HEK293T (cell line): ENCODE measurements at regions not wholly inside any gene's neighbourhood (a gene's known extent, or its start where the extent isn't known, plus 50 kb on each side); places are given as distances from the start of the nearest gene placed in this dataset.

Experiments
- CTCF ChIA-PET: fragments of 350-600 bp; formaldehyde crosslinking; extraction: SDS; loops from one replicate; lab custom pipeline; 2021; ENCODE audit warnings: antibody characterized with exemption, inconsistent platforms; lab: Yijun Ruan, JAX
- POLR2A ChIA-PET: fragments of 350-600 bp; formaldehyde crosslinking; extraction: SDS; loops from one replicate; lab custom pipeline; 2020; ENCODE audit warnings: antibody characterized with exemption, inconsistent platforms; lab: Yijun Ruan, JAX
- DNase-seq: peaks from one replicate; pipeline ENCODE4 v3.0.0; 2012; ENCODE audit warnings: mixed read lengths; ENCODE audit errors: extremely low spot score
- ARNT ChIP-seq: fragments of 450-650 bp; IDR thresholded peaks from 2 replicates; pipeline ENCODE4 v1.6.1; 2017; ENCODE audit warnings: mild to moderate bottlenecking
- BHLHE40 ChIP-seq: fragments of 450-650 bp; IDR thresholded peaks from 2 replicates; pipeline ENCODE4 v1.6.1; 2016; ENCODE audit warnings: mild to moderate bottlenecking, moderate library complexity, borderline replicate concordance
- CTBP1 ChIP-seq: fragments of 450-650 bp; IDR thresholded peaks from 2 replicates; pipeline ENCODE4 v1.6.1; 2016; ENCODE audit warnings: borderline replicate concordance
- ELF4 ChIP-seq: fragments of 450-650 bp; IDR thresholded peaks from 2 replicates; pipeline ENCODE4 v1.6.1; 2017; ENCODE audit warnings: antibody characterized with exemption
- FOXA1 ChIP-seq: fragments of 450-650 bp; IDR thresholded peaks from 2 replicates; pipeline ENCODE4 v1.6.1; 2016; ENCODE audit warnings: mild to moderate bottlenecking
- FOXK2 ChIP-seq: fragments of 450-650 bp; IDR thresholded peaks from 2 replicates; pipeline ENCODE4 v1.6.1; 2016; ENCODE audit warnings: mild to moderate bottlenecking
- FOXM1 ChIP-seq: fragments of 450-650 bp; IDR thresholded peaks from 2 replicates; pipeline ENCODE4 v1.6.1; 2017; ENCODE audit warnings: mild to moderate bottlenecking, borderline replicate concordance
- HDGF ChIP-seq: fragments of 450-650 bp; IDR thresholded peaks from 2 replicates; pipeline ENCODE4 v1.6.1; 2017; ENCODE audit warnings: antibody characterized with exemption, borderline replicate concordance
- L3MBTL2 ChIP-seq: fragments of 450-650 bp; conservative IDR thresholded peaks from 2 replicates; pipeline ENCODE4 v1.6.1; 2016; ENCODE audit warnings: mild to moderate bottlenecking
- LEF1 ChIP-seq: fragments of 450-650 bp; IDR thresholded peaks from 2 replicates; pipeline ENCODE4 v1.6.1; 2017; ENCODE audit warnings: mild to moderate bottlenecking, borderline replicate concordance
- NFRKB ChIP-seq: fragments of 450-650 bp; IDR thresholded peaks from 2 replicates; pipeline ENCODE4 v1.6.1; 2016; ENCODE audit warnings: mild to moderate bottlenecking, moderate library complexity
- SP1 ChIP-seq: fragments of 450-650 bp; IDR thresholded peaks from 2 replicates; pipeline ENCODE4 v1.6.1; 2017
- SUZ12 ChIP-seq: fragments of 450-650 bp; IDR thresholded peaks from 2 replicates; pipeline ENCODE4 v1.6.1; 2016; ENCODE audit warnings: mild to moderate bottlenecking
- TARDBP ChIP-seq: fragments of 450-650 bp; IDR thresholded peaks from 2 replicates; pipeline ENCODE4 v1.6.1; 2016
- ZNF384 ChIP-seq: fragments of 450-650 bp; IDR thresholded peaks from 2 replicates; pipeline ENCODE4 v1.6.1; 2016
- TF ChIP-seq, protein P1 (sequence below): fragments of 450-650 bp; IDR thresholded peaks from 2 replicates; pipeline ENCODE4 v1.6.1; 2016

DNA sequence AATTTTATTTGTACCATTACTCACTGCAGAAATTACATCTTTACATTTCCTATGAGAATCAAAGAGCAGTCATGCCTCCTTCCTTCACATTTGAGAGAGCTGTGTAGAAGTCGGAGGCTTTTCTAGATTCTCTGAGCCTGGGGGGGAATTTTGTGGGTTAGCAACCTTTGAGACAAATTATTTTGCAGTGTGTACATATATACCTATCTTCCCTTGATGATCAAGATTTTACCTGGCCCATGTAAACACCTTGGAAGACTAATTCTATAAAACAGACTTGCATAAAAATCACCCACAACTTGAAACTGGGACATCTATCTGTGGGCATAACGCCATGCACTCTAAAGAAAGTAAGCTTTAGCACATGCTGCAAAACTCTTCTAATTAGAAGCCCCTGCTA lies 491.5 kb upstream of the MDFIC2 start:
- ChIA-PET POLR2A (no interaction called here), CTCF (no interaction called here)
- DNase-seq = no peak
- no peak for TF ChIP-seq LEF1
- no peak for TF ChIP-seq BHLHE40
- no peak for TF ChIP-seq SP1
- TF ChIP-seq ELF4 = no peak
- TF ChIP-seq FOXA1 = no peak
- no peak for TF ChIP-seq TARDBP
- TF ChIP-seq, protein P1, sequence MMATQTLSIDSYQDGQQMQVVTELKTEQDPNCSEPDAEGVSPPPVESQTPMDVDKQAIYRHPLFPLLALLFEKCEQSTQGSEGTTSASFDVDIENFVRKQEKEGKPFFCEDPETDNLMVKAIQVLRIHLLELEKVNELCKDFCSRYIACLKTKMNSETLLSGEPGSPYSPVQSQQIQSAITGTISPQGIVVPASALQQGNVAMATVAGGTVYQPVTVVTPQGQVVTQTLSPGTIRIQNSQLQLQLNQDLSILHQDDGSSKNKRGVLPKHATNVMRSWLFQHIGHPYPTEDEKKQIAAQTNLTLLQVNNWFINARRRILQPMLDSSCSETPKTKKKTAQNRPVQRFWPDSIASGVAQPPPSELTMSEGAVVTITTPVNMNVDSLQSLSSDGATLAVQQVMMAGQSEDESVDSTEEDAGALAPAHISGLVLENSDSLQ = no peak
- no peak for TF ChIP-seq CTBP1
- TF ChIP-seq HDGF = no peak
- TF ChIP-seq FOXM1 = no peak
- no peak for TF ChIP-seq NFRKB
- no peak for TF ChIP-seq ARNT
- no peak for TF ChIP-seq SUZ12
- TF ChIP-seq FOXK2 = no peak
- no peak for TF ChIP-seq ZNF384
- TF ChIP-seq L3MBTL2 = no peak

DNA sequence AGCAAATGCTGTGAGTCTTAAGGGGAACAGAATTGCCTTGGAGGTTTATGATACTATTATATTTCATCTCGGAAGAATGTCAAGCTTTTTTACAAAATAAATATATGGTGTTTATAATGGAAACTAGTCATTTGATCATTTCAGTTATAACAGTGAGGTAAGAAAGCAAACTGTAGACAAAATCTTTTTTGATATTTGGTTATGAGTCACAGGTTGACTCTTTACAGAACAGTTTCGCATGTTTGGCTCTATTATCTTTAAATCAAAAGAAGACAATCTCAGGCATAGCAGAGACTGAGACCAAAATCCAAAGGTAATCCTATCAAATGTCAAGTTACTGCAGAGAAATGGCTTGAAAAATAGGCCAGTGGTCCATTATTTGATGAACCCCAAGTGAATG lies 490.9 kb upstream of the MDFIC2 start:
- ChIA-PET CTCF (no interaction called here), POLR2A (no interaction called here)
- TF ChIP-seq FOXK2 (no peak), TARDBP (no peak), SUZ12 (no peak), ZNF384 (no peak), LEF1 (no peak), NFRKB (no peak), SP1 (no peak)
- no peak for DNase-seq

DNA sequence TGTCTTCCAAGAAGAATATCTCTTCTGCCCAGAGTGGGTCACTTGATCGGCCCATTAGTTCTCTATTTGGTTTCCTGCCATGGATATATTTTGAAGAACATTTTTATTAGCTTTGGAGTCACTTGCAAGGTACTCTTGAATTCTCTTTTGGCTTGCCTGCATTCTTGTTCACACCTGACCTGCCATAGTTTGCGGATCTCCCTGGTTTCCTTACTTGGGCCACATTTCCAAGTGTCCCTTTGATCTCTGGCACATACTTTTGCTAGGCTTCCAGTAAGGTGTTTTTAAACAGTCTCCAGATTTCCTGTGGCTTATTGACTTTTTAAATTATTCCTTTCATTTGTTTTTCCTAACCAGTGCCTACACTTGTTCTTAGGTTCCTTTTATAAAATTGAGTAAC lies 488.5 kb upstream of the MDFIC2 start:
- CTCF ChIA-PET = no interaction called here
- TF ChIP-seq NFRKB = no peak
- no peak for TF ChIP-seq FOXM1
- TF ChIP-seq L3MBTL2 = no peak
- no peak for TF ChIP-seq TARDBP
- no peak for TF ChIP-seq LEF1
- TF ChIP-seq, protein P1 = no peak
- no peak for TF ChIP-seq FOXK2
- TF ChIP-seq BHLHE40 = no peak
- TF ChIP-seq SUZ12 = no peak
- TF ChIP-seq ELF4 = no peak
- TF ChIP-seq ARNT = no peak
- no peak for TF ChIP-seq ZNF384
- no peak for TF ChIP-seq SP1
- TF ChIP-seq FOXA1 = no peak
- POLR2A ChIA-PET = no interaction called here
- no peak for DNase-seq

DNA sequence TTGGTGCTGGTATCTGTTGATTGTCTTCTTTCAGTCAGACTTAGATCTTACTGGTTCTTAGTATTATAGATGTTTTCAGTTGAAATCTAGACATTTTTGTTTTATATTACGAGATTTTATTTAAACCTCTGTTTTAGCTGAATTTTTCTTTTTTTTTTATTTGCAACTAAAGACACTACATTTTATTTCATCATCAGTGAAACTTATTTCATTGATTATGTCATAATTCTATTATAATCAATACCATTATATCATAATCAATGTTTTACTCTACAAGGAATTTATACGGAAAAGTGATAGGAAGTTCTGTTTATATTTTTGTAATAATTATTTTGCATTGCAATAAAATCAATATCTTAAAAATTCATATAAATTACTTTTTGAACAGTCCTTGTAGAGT lies 477.4 kb upstream of the MDFIC2 start:
- TF ChIP-seq FOXK2 = no peak
- no peak for TF ChIP-seq ZNF384
- no peak for TF ChIP-seq TARDBP
- no peak for TF ChIP-seq ELF4
- TF ChIP-seq FOXA1 = no peak
- TF ChIP-seq, protein P1 = no peak
- TF ChIP-seq L3MBTL2 = no peak
- no peak for TF ChIP-seq SUZ12
- no peak for TF ChIP-seq SP1
- no peak for TF ChIP-seq BHLHE40
- no peak for TF ChIP-seq CTBP1
- no peak for TF ChIP-seq ARNT
- no peak for TF ChIP-seq FOXM1
- TF ChIP-seq NFRKB = no peak
- ChIA-PET POLR2A (no interaction called here), CTCF (no interaction called here)
- no peak for DNase-seq

DNA sequence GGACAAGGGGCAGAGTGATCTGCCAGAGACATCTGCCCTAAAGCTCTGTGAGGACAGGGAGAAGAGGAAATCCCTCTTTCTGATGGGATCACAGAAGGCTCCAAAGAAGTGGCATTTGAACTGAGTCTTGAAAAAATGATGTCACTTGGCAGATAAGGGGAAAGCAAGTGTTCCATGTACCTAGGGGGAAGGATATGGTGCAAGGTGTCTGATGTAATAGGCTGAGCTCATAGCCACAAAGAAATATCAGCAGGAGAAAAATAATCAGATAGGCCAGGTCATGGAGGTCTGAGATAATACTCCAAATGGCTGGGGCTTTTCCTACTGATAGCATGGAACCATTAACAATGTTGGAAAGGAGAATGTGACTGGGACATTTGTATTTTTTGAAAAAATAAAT lies 468.4 kb upstream of the MDFIC2 start:
- POLR2A ChIA-PET = no interaction called here
- TF ChIP-seq, protein P1 = no peak
- TF ChIP-seq HDGF (no peak), TARDBP (no peak)
- no peak for DNase-seq
- CTCF ChIA-PET = no interaction called here

DNA sequence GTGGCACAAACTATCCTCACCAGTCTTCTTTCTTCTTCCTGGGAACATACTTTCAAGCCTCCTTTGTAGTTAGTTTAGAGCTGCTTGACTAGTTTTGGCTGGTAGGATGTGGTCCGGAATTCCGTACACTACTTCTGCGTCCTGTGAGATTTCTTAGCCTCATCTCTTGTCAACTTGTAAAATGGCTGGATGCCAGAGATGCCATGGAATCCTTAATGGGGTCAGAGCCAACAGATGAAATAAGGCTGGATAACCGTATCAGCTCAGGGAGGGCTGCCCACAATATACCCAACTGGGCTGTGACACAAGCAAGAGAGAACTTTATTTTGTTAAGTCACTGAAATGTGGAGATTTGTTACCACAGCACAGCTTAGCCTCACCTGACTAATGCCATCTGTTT lies 466.9 kb upstream of the MDFIC2 start:
- ChIA-PET POLR2A (no interaction called here), CTCF (no interaction called here)
- TF ChIP-seq FOXA1 = no peak
- no peak for TF ChIP-seq SUZ12
- no peak for TF ChIP-seq TARDBP
- TF ChIP-seq ZNF384 = no peak
- TF ChIP-seq LEF1 = no peak
- no peak for TF ChIP-seq FOXK2
- TF ChIP-seq CTBP1 = no peak
- DNase-seq = no peak

DNA sequence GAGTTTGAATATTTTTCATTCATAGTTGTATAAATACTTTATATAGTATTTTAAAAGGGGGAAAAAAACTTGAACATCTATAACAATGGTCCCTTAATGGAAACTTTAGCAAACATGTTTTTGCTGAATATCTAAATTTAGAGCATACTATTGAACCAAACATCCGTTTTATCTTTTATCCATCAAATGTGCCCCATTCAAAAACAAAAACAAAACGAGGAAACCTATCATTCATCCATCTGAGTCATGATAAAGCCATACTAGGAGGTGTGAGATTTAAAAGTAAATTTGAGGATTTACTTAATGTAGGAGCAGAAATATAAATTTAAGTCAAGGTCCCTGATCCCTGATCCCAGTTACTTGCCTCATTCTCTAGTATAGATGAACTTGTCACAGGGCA lies 463.6 kb upstream of the MDFIC2 start:
- ChIA-PET POLR2A (no interaction called here), CTCF (no interaction called here)
- TF ChIP-seq NFRKB (no peak), FOXM1 (no peak), LEF1 (no peak), ZNF384 (no peak), BHLHE40 (no peak), FOXK2 (no peak), HDGF (no peak), FOXA1 (no peak), CTBP1 (no peak), L3MBTL2 (no peak), SUZ12 (no peak)
- DNase-seq = no peak
